ENCODE measurements at regions not wholly inside any gene's neighbourhood (a gene's known extent, or its start where the extent isn't known, plus 50 kb on each side); places are given as distances from the start of the nearest gene placed in this dataset.

DNA sequence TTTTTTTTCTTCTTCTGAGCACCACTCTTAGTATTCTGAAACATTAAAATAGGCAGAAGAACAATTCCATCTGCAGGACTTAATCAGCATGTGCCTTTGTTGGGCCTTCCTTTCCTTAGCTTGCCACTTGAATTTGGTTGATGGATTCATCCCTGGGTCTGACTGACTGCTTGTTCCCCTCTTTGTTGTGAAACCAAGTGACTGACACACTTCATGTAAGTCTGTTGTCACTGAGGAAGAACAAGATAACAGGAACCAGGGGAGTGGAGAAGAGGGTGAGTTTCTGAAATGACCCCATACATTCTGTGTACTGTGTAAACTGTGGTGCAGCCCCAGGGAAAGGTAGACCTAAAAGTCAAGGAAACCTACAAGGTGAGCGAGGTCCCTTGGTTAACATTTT lies 188.7 kb upstream of the TBC1D5 start:
- Histone ChIP-seq H3K4me3 (ENCODE audit: low read depth, low read length) (no peak overlapping the region), H3K27me3 (replicated peaks) (no peaks in the 10 kb centered on the region), H3K36me3 (replicated peaks) (no peaks in the 10 kb centered on the region), H3K27ac (no peak overlapping the region)
- DNase-seq = no peak
- in situ Hi-C loops (cut with HindIII; ENCODE audit: low pct_ligation_motif_present, low sequenced_read_pairs) = no loop called here
- TF ChIP-seq CTCF (IDR thresholded peaks at IDR 0.05; ENCODE audit: low read depth, low read length, missing control alignments) = no peak

- Histone ChIP-seq H3K27ac (no peak overlapping the region), H3K36me3 (replicated peaks) (no peaks in the 10 kb centered on the region), H3K4me3 (ENCODE audit: low read depth, low read length) (no peak overlapping the region), H3K27me3 (replicated peaks) (no peaks in the 10 kb centered on the region)
- TF ChIP-seq CTCF (IDR thresholded peaks at IDR 0.05; ENCODE audit: low read depth, low read length, missing control alignments) = no peak
- in situ Hi-C loops (cut with HindIII; ENCODE audit: low pct_ligation_motif_present, low sequenced_read_pairs) = no loop called here
- no peak for DNase-seq
Measured at GRCh38 chr3:17928502-17929145, 186.2 kb upstream of the TBC1D5 start.

DNA sequence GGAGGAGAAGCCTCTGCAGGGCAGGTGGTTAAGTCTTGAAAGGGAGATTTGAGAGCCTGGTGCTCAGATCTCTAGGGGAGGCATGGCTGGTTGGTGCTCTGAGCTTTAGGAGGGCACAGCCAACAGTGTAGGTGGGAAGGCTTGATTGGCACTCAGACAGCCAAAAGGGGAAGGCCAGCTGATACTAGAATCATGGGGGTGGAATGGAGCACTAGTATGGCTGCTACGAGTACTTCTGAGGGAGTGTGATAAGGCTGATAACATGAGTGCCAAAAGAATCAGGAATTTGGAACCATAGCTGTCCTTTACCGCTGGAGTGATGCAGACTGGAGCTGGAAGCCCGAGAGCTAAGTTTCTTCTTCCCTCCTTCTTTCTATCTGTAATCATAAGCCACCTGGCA lies 184.6 kb upstream of the TBC1D5 start:
- Histone ChIP-seq H3K27me3 (replicated peaks) (no peaks in the 10 kb centered on the region), H3K4me3 (ENCODE audit: low read depth, low read length) (no peak overlapping the region), H3K27ac (no peak overlapping the region), H3K36me3 (replicated peaks) (no peaks in the 10 kb centered on the region)
- TF ChIP-seq CTCF (IDR thresholded peaks at IDR 0.05; ENCODE audit: low read depth, low read length, missing control alignments) = no peak
- in situ Hi-C loops (cut with HindIII; ENCODE audit: low pct_ligation_motif_present, low sequenced_read_pairs) = no loop called here
- DNase-seq = no peak

GRCh38 chr3:17915341-17915740 lies 172.9 kb upstream of the TBC1D5 start:
- Histone ChIP-seq H3K27ac (no peak overlapping the region), H3K27me3 (replicated peaks) (no peaks in the 10 kb centered on the region), H3K36me3 (replicated peaks) (no peaks in the 10 kb centered on the region), H3K4me3 (ENCODE audit: low read depth, low read length) (no peak overlapping the region)
- DNase-seq = no peak
- in situ Hi-C loops (cut with HindIII; ENCODE audit: low pct_ligation_motif_present, low sequenced_read_pairs) = no loop called here
- TF ChIP-seq CTCF (IDR thresholded peaks at IDR 0.05; ENCODE audit: low read depth, low read length, missing control alignments) = no peak

DNA sequence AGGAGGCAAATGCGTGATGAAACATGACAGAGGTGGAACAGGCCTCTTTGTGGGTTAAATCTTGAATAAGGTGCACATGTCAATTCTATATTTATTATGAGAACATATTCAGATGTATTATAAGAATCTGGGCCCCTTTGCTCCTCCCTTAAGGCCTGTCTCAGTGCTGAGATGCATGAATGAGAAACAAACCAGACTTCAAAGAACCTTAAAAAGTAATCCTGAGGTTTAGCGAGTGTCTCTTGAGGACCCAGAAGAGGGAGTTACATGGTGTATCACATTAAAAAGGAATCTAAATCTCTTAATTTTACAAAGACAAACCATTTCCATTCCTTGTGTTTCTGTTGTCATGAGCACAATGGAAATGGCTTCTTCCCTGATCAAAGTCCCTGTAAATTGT lies 170.9 kb upstream of the TBC1D5 start:
- Histone ChIP-seq H3K36me3 (replicated peaks) (no peaks in the 10 kb centered on the region), H3K4me3 (ENCODE audit: low read depth, low read length) (no peak overlapping the region), H3K27me3 (replicated peaks) (no peaks in the 10 kb centered on the region), H3K27ac (no peak overlapping the region)
- in situ Hi-C loops (cut with HindIII; ENCODE audit: low pct_ligation_motif_present, low sequenced_read_pairs) = no loop called here
- no peak for DNase-seq
- TF ChIP-seq CTCF (IDR thresholded peaks at IDR 0.05; ENCODE audit: low read depth, low read length, missing control alignments) = no peak

Data from brain microvascular endothelial cell (primary cell).